ENCODE measurements at regions not wholly inside any gene's neighbourhood (a gene's known extent, or its start where the extent isn't known, plus 50 kb on each side); places are given as distances from the start of the nearest gene placed in this dataset.

DNA sequence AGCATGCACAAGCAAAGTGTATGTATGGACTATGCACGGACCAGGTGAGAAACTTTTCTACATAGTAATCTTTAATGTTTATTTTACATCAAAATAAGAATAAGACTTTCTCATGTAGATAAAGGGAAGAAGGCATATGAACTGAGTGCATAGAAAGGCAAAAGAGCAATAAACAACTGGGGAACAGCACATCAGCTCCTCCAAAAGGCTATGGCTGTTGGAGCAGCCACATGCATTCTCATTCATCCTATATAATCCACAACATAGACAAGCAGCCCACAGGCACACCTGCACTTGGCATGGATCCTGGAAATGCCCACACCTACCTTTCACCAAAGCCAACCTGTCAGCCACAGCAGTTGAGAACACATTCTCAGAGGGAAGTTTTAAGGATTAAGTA is 586.9 kb upstream of the INTU start:
- no peak for TF ChIP-seq CEBPB (IDR thresholded peaks at IDR 0.05; ENCODE audit: borderline replicate concordance in 1 of 2, low read depth in 2 of 2, low read length in 2 of 2)
- TF ChIP-seq, protein P1, sequence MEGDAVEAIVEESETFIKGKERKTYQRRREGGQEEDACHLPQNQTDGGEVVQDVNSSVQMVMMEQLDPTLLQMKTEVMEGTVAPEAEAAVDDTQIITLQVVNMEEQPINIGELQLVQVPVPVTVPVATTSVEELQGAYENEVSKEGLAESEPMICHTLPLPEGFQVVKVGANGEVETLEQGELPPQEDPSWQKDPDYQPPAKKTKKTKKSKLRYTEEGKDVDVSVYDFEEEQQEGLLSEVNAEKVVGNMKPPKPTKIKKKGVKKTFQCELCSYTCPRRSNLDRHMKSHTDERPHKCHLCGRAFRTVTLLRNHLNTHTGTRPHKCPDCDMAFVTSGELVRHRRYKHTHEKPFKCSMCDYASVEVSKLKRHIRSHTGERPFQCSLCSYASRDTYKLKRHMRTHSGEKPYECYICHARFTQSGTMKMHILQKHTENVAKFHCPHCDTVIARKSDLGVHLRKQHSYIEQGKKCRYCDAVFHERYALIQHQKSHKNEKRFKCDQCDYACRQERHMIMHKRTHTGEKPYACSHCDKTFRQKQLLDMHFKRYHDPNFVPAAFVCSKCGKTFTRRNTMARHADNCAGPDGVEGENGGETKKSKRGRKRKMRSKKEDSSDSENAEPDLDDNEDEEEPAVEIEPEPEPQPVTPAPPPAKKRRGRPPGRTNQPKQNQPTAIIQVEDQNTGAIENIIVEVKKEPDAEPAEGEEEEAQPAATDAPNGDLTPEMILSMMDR (IDR thresholded peaks at IDR 0.05 in 2 of 3, conservative IDR thresholded peaks at IDR 0.05 in 1 of 3; ENCODE audit: control insufficient read depth in 2 of 3, extremely low read depth in 1 of 3, insufficient read depth in 1 of 3, low read depth in 3 of 3, low read length in 3 of 3) = no peak
